ENCODE measurements at regions not wholly inside any gene's neighbourhood (a gene's known extent, or its start where the extent isn't known, plus 50 kb on each side); places are given as distances from the start of the nearest gene placed in this dataset.
"Not testable (repeated sequence)": the region's sequence is repeated elsewhere in the genome, so short reads cannot be mapped to it uniquely, and the experiment has no call there.

DNA sequence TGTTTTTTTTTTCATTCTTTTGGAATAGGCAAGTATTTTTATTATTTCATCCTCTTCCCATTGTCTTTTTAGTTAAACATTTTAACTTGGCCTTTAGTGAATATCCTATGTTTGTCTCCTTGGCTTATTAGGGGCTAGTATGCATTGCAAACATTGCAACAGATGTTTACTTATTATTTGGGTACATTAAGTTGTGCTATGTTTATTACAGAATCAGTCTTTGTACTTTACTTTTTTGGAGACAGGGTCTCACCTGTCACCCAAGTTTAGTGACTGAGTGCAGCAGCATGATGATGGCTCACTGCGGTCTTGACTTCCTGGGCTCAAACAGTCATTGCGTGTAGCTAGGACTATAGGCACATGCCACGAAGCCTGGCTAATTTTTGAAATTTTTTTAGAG lies 51.1 kb upstream of the NUDT6 start:
- POLR2A ChIA-PET, result no interaction called here
- no peaks in the 10 kb centered on the region for H3K27me3 Mint-ChIP-seq
- intact Hi-C loops (cut with micrococcal nuclease), result no loop called here
- peaks cover 22% of the 10 kb centered on the region for H3K36me3 Mint-ChIP-seq
- CTCF ChIA-PET, result no interaction called here
- H3K27ac Mint-ChIP-seq, result no peak overlapping the region
- no peaks in the 10 kb centered on the region for H3K4me1 Mint-ChIP-seq (ENCODE audit: low read depth)
- peaks cover 2% of the 10 kb centered on the region for H3K9me3 Mint-ChIP-seq
- DNase-seq, result no peak
- no peak overlapping the region for H3K4me3 Mint-ChIP-seq

DNA sequence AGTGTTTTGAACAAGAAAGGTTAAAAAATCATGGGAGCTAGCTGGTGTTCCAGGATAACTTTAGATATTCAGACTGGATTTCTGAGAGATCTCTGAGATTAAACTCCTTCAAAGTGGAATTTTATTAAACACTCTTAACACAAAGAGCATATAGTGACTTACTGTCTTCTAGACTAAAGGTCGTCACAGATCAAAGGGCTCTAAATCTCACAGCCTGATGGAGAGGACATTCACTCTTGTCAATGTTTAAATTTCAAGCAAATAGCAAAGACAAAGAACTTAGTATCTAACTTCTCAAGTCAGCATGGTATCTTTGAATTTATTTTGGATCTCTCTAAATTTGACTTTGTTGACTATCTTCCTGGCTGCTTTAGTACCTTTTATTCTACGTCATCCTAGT lies 53.7 kb upstream of the NUDT6 start:
- Mint-ChIP-seq H3K27ac (no peak overlapping the region), H3K36me3 (peaks cover 39% of the 10 kb centered on the region), H3K4me3 (no peak overlapping the region), H3K9me3 (peaks cover 2% of the 10 kb centered on the region), H3K27me3 (no peaks in the 10 kb centered on the region), H3K4me1 (ENCODE audit: low read depth) (no peaks in the 10 kb centered on the region)
- ChIA-PET CTCF (no interaction called here), POLR2A (no interaction called here)
- intact Hi-C loops (cut with micrococcal nuclease), result no loop called here
- DNase-seq, result no peak

DNA sequence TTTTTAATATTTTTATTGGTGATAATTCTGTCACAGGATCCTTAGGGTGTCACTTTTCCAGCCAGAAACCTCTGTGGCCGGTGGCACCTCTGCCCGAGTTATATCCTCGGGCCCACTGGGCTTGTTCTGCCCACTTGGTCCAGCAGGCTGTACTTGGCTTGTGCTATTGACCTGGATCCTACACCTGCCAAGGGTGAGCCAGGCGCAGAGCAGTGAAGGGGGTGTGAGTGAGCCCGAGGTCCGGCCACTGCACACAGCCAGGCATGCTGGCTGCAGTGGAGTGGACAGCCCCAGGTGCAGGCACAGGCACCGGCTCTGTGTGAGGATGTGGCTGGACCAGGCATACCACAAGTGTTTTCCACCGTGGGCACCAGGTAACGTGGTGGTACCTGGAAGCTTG lies 54.7 kb upstream of the NUDT6 start:
- no peak overlapping the region for H3K27ac Mint-ChIP-seq
- no peak overlapping the region for H3K4me3 Mint-ChIP-seq
- intact Hi-C loops (cut with micrococcal nuclease), result no loop called here
- peaks cover 41% of the 10 kb centered on the region for H3K36me3 Mint-ChIP-seq
- CTCF ChIA-PET, result interaction anchor here (0.9 kb wide), 1 partner anchor 9 kb away, joined by 7 read pairs; no protein-coding TSS in a partner anchor
- H3K27me3 Mint-ChIP-seq, result no peaks in the 10 kb centered on the region
- POLR2A ChIA-PET, result no interaction called here
- no peak for DNase-seq
- H3K9me3 Mint-ChIP-seq, result peaks cover 2% of the 10 kb centered on the region
- no peaks in the 10 kb centered on the region for H3K4me1 Mint-ChIP-seq (ENCODE audit: low read depth)

DNA sequence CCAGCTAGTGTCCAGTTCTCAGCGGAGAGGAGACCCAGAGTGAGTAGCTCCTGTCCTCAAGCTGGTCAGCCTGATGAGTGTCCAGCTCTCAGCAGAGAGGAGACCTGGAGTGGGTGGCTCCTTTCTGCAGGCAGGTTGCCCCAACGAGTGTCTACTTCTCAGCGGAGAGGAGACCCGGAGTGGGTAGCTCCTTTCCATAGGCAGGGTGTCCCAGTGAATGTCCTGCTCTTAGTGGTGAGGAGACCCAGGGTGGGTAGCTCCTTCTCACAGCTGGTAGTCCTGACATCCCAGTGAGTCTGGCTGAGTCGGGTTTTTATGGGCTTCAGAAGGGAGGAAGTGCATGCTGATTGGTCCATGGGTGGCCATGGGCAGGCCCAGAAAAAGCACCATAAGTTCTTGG lies 55.7 kb upstream of the NUDT6 start:
- H3K4me1 Mint-ChIP-seq (ENCODE audit: low read depth), result no peaks in the 10 kb centered on the region
- H3K27ac Mint-ChIP-seq, result no peak overlapping the region
- CTCF ChIA-PET, result no interaction called here
- H3K4me3 Mint-ChIP-seq, result no peak overlapping the region
- peaks cover 2% of the 10 kb centered on the region for H3K9me3 Mint-ChIP-seq
- H3K27me3 Mint-ChIP-seq, result no peaks in the 10 kb centered on the region
- no peak for DNase-seq
- peaks cover 48% of the 10 kb centered on the region for H3K36me3 Mint-ChIP-seq
- intact Hi-C loops (cut with micrococcal nuclease), result no loop called here
- POLR2A ChIA-PET, result no interaction called here

DNA sequence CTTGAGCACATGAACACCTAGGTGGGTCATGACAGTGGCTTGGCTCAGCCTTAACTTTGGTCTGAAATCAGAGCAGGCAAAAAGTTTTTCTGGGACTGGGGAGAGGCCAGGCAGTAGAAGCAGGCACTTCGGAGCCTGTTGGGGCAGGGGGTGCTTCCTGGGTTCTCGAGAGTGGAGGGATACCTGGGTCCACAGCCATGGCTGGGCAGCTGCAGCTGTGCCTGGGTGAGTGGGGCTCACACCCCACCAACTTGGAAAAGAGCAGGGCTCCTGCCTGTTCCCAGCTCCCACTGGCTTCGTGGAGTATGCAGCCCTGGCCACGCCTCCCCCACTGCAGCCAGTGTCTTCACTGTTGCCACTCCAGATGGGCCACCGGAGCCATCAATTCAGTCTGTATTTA lies 56.4 kb upstream of the NUDT6 start:
- intact Hi-C loops (cut with micrococcal nuclease), result no loop called here
- CTCF ChIA-PET, result no interaction called here
- Mint-ChIP-seq H3K36me3 (peaks cover 54% of the 10 kb centered on the region), H3K4me1 (ENCODE audit: low read depth) (no peaks in the 10 kb centered on the region), H3K4me3 (no peak overlapping the region), H3K27ac (no peak overlapping the region), H3K27me3 (no peaks in the 10 kb centered on the region), H3K9me3 (peaks cover 4% of the 10 kb centered on the region)
- DNase-seq, result no peak
- POLR2A ChIA-PET, result no interaction called here

DNA sequence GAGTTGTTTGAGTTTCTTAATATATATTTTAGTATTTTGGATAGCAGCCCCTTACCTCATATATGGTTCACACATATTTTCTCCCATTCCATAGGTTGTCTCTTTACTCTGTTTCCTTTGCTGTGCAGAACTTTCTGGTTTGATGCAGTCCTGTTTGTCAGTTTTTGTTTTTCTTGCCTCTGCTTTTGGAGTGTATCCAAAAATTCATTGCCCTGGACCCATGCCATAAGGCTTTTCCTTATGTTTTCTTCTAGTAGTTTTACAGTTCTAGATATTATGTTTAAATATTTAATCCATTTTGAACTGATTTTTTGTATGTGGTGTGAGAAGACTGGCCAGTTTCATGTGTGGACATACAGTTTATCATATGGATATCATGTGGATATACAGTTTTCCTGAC lies 58.5 kb upstream of the NUDT6 start:
- Mint-ChIP-seq H3K27me3 (no peaks in the 10 kb centered on the region), H3K27ac (no peak overlapping the region), H3K4me3 (no peak overlapping the region), H3K36me3 (peaks cover 60% of the 10 kb centered on the region), H3K9me3 (peaks cover 10% of the 10 kb centered on the region), H3K4me1 (ENCODE audit: low read depth) (no peaks in the 10 kb centered on the region)
- intact Hi-C loops (cut with micrococcal nuclease), result no loop called here
- DNase-seq, result no peak
- POLR2A ChIA-PET, result no interaction called here
- CTCF ChIA-PET, result no interaction called here

DNA sequence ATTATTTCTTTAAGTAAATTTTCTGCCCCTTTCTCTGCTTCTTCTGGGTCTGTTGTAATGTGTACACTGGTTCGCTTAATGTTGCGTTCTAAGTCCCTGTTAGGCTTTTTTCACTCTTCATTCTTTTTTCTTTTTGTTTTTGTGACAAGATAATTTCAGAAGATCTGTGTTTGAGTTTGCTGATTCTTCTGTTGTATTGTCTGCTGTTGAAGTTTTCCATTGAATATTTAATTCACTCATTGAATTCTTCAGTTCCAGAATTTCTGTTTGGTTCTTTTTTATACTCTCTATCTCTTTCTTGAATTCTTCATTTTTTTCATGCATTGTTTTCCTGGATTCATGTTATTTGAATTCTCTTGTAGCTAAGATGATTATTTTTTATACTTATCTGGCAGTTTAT lies 66.3 kb upstream of the NUDT6 start:
- peaks cover 33% of the 10 kb centered on the region for H3K9me3 Mint-ChIP-seq
- no peaks in the 10 kb centered on the region for H3K4me1 Mint-ChIP-seq (ENCODE audit: low read depth)
- intact Hi-C loops (cut with micrococcal nuclease), result no loop called here
- POLR2A ChIA-PET, result no interaction called here
- H3K27me3 Mint-ChIP-seq, result no peaks in the 10 kb centered on the region
- DNase-seq, result no peak
- no peak overlapping the region for H3K27ac Mint-ChIP-seq
- no peak overlapping the region for H3K4me3 Mint-ChIP-seq
- H3K36me3 Mint-ChIP-seq, result peaks cover 63% of the 10 kb centered on the region
- CTCF ChIA-PET, result no interaction called here

DNA sequence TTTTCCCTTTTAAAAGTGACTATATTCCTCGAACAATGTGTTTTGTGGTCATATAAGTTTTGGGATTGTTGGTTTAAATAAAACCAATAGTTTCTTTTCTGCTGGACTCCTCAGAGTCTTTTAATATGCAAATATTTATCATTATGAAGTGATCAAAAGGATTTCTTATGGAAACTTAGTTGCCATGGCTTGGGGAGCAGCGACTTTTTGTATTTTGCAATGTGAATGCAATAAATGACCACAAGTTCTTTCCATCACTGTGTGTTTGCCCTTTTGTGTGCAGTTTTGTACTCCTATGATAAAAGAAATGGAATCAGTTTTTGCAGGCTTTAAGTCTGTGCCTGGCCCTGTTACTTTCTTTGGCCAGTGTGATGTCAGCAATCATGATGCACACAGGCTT lies 68.5 kb upstream of the NUDT6 start:
- no peak overlapping the region for H3K4me3 Mint-ChIP-seq
- no peaks in the 10 kb centered on the region for H3K4me1 Mint-ChIP-seq (ENCODE audit: low read depth)
- intact Hi-C loops (cut with micrococcal nuclease), result no loop called here
- CTCF ChIA-PET, result no interaction called here
- peaks cover 27% of the 10 kb centered on the region for H3K9me3 Mint-ChIP-seq
- H3K27me3 Mint-ChIP-seq, result no peaks in the 10 kb centered on the region
- POLR2A ChIA-PET, result no interaction called here
- DNase-seq, result no peak
- no peak overlapping the region for H3K27ac Mint-ChIP-seq
- peaks cover 43% of the 10 kb centered on the region for H3K36me3 Mint-ChIP-seq

DNA sequence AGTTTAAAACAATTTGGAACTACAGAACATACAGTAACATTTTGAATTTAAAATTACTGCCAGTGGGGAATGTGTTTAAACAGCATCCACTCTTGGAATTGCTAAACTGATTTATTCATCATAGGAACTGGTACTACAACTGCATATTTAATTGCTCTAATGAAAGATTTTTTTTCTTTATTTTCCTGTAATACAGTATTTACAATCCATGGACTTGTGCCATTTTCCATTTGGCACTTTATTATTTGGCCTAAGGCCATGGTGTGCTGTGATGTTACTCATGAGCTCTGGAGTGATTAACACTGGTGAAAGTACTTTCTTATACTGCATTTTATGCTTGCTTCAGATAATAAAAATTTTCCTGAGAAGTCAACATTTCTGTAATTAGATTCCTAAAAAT lies 69.7 kb upstream of the NUDT6 start:
- no peaks in the 10 kb centered on the region for H3K27me3 Mint-ChIP-seq
- no peak overlapping the region for H3K4me3 Mint-ChIP-seq
- peaks cover 33% of the 10 kb centered on the region for H3K36me3 Mint-ChIP-seq
- no peaks in the 10 kb centered on the region for H3K4me1 Mint-ChIP-seq (ENCODE audit: low read depth)
- H3K9me3 Mint-ChIP-seq, result peaks cover 20% of the 10 kb centered on the region
- CTCF ChIA-PET, result no interaction called here
- H3K27ac Mint-ChIP-seq, result no peak overlapping the region
- intact Hi-C loops (cut with micrococcal nuclease), result no loop called here
- DNase-seq, result no peak
- POLR2A ChIA-PET, result no interaction called here

DNA sequence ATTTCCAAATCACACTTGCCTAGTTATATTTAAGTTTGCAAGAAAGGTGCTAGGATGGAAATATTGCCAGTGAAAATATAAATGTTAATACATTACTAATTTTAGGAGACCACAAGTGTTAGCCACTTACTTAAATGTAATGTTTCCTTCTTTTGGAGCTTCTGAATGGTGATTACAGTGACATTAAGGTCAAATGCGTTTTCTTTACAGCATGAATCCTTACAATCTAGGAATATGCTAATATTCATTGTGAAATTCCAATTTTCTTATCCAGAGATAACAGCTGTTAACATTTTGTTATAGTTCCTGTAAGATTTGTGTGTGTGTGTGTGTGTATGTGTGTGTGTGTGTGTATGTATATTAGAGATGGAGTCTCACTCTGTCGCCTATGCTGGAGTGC lies 70.2 kb upstream of the NUDT6 start:
- H3K4me3 Mint-ChIP-seq, result no peak overlapping the region
- intact Hi-C loops (cut with micrococcal nuclease), result no loop called here
- peaks cover 15% of the 10 kb centered on the region for H3K9me3 Mint-ChIP-seq
- peaks cover 33% of the 10 kb centered on the region for H3K36me3 Mint-ChIP-seq
- H3K4me1 Mint-ChIP-seq (ENCODE audit: low read depth), result peaks cover 3% of the 10 kb centered on the region
- ChIA-PET CTCF (no interaction called here), POLR2A (no interaction called here)
- DNase-seq, result no peak
- no peak overlapping the region for H3K27ac Mint-ChIP-seq
- H3K27me3 Mint-ChIP-seq, result no peaks in the 10 kb centered on the region

DNA sequence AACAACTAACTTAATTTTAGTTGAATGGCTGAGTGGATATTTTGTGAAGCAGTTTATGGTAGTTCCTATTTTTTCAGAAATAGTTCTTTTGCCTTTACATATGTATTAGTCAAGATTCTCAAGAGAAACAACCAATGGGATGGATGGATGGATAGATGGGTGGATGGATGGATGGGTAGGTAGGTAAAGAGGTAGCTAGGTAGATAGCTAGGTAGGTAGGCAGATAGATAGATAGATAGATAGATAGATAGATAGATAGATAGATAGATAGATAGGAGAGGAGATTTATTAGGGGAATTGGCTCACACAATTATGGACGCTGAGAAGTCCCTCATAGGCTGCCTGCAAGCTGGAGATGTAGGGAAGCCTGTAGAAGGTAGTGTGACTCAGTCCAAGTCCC lies 74.0 kb upstream of the NUDT6 start:
- CTCF ChIA-PET, result no interaction called here
- POLR2A ChIA-PET, result no interaction called here
- DNase-seq, result no peak
- no peaks in the 10 kb centered on the region for H3K27me3 Mint-ChIP-seq
- peaks cover 12% of the 10 kb centered on the region for H3K36me3 Mint-ChIP-seq
- peaks cover 2% of the 10 kb centered on the region for H3K9me3 Mint-ChIP-seq
- no peak overlapping the region for H3K4me3 Mint-ChIP-seq
- peaks cover 6% of the 10 kb centered on the region for H3K4me1 Mint-ChIP-seq (ENCODE audit: low read depth)
- intact Hi-C loops (cut with micrococcal nuclease), result no loop called here
- no peak overlapping the region for H3K27ac Mint-ChIP-seq

DNA sequence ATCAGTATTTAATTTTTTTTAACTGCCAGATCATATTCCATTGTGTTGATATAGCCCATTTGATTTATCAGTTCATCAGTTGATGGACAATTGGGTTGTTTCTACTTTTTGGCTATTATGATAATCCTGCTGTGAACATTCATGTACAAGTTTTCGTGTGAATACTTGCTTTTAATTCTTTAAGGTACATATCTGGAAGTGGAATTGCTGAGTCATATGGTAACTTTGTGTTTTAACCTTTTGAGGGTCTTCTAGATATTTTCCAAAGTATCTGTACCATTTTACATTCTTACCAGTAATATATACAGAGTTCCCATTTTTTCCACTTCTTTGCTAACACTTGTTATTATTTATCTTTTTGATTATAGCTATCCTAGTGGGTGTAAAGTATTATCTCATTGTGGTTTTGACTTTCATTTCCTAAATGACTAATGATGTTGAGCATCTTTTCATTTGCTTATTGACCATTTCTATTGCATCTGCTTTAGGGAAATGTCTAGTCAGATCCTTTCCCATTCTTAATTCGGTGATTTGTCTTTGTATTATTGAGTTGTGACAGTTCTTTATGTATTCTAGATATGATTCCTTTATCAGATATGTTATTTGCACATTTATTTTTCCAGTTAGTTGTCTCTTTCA lies 75.2 kb upstream of the NUDT6 start:
- peaks cover 6% of the 10 kb centered on the region for H3K4me1 Mint-ChIP-seq (ENCODE audit: low read depth)

DNA sequence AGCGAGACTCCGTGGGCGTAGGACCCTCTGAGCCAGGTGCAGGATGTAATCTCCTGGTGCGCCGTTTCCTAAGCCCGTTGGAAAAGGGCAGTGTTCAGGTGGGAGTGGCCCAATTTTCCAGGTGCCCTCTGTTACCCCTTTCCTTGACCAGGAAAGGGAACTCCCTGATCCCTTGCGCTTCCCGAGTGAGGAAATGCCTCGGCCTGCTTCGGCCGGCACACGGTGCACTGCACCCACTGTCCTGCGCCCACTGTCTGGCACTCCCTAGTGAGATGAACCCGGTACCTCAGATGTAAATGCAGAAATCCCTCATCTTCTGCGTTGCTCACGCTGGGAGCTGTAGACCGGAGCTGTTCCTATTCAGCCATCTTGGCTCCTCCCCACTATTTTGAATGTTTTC lies 81.7 kb upstream of the NUDT6 start:
- POLR2A ChIA-PET; H3K4me1 Mint-ChIP-seq (ENCODE audit: low read depth); H3K9me3 Mint-ChIP-seq: not testable (repeated sequence)

More for the DNA sequence above, 75.2 kb upstream of the NUDT6 start:
- ChIA-PET POLR2A (no interaction called here), CTCF (no interaction called here)
- DNase-seq, result no peak
- H3K36me3 Mint-ChIP-seq, result peaks cover 12% of the 10 kb centered on the region
- no peaks in the 10 kb centered on the region for H3K27me3 Mint-ChIP-seq
- no peak overlapping the region for H3K4me3 Mint-ChIP-seq
- H3K27ac Mint-ChIP-seq, result no peak overlapping the region
- peaks cover 2% of the 10 kb centered on the region for H3K9me3 Mint-ChIP-seq
- intact Hi-C loops (cut with micrococcal nuclease), result no loop called here

DNA sequence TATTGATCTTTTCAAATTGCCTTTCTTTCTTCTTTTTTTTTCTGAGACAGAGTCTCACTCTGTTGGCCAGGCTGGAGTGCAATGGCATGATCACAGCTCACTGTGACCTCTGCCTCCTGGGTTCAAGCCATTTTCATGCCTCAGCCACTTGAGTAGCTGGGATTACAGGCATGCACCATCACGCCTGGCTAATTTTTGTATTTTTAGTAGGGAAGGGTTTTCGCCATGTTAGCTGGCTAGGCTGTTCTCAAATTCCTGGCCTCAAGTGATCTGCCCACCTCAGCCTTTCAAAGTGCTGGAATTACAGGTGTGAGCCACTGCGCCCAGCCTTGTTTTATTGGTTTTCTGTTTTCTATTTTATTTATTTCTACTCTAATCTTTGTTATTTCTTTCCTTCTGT lies 82.7 kb upstream of the NUDT6 start:
- not testable (repeated sequence) for H3K27ac Mint-ChIP-seq
- H3K36me3 Mint-ChIP-seq, result peaks cover 36% of the 10 kb centered on the region

More for the DNA sequence above, 81.7 kb upstream of the NUDT6 start:
- peaks cover 37% of the 10 kb centered on the region for H3K36me3 Mint-ChIP-seq
- DNase-seq; H3K4me3 Mint-ChIP-seq; H3K27ac Mint-ChIP-seq; CTCF ChIA-PET; H3K27me3 Mint-ChIP-seq; intact Hi-C loops (cut with micrococcal nuclease): not testable (repeated sequence)

More for the DNA sequence above, 82.7 kb upstream of the NUDT6 start:
- POLR2A ChIA-PET; H3K27me3 Mint-ChIP-seq; CTCF ChIA-PET; H3K4me3 Mint-ChIP-seq; intact Hi-C loops (cut with micrococcal nuclease); H3K4me1 Mint-ChIP-seq (ENCODE audit: low read depth); DNase-seq; H3K9me3 Mint-ChIP-seq: not testable (repeated sequence)
